DMS114 treated with DMSO at 0.1 percent for 48 hours (cell line): ENCODE measurements at regions not wholly inside any gene's neighbourhood (a gene's known extent, or its start where the extent isn't known, plus 50 kb on each side); places are given as distances from the start of the nearest gene placed in this dataset.
"Not testable (repeated sequence)": the region's sequence is repeated elsewhere in the genome, so short reads cannot be mapped to it uniquely, and the experiment has no call there.

Experiments used
- DNase-seq: peaks from one replicate; lab custom pipeline; 2025; ENCODE audit not compliant: unreplicated experiment; lab: John Stamatoyannopoulos, UW

DNA sequence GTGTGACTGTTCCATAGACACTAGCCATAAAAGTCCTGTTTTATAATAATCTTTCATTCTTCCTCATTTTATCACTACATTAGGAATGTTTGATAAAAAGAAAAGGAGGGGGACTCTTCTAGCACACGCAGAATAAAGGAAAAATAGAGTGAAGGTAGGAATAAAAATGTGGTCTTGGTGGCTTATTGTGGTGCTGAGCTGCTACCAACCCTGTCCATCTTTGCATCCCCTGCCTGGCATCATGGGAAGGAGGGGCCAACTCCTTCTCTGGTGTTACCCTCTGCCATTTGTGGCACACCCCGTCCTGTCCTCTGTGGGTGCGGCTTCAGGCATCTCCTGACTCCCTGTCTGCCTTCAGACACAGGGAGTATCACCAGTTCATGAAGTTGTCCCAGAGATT lies 104.9 kb upstream of the ZNF536 start:
- no peak for DNase-seq

DNA sequence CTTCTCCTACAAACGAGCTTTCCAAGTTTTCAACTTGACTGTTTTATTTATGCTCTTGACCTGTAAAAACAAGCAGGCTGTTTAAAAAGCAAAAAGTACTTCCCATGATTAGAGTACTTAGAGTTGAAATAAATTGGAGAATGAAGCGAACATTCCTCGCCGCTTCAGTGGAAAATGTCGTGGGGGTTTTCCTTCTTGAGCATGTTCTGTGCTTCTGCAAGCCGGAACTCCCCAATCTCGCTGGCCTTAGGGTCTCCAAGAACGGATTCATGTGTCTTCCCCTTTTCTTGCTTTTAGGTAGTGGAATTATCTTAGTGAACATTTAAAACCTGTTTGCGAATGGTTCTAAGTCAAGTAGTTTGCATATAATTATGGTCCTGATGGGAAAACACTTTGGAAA lies 103.6 kb upstream of the ZNF536 start:
- no peak for DNase-seq

DNA sequence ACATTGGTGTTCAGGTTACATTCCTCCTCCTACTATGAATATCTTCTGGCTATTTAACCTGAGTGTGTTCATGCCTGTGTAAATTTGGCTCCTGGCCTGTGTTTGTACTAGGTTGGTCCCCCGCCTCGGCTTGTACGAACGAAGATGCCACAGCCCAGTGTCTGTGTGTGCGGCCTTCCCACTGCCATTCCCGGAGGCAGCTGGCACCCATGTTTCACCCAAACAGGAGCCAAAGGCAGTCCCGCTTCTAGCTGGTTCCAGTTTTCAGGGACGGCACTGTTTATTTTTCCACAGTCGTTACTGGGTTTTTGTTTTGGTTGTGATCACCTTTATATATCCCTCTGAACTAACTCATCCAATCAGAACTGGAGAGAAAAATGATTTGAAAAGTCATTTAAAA lies 102.5 kb upstream of the ZNF536 start:
- no peak for DNase-seq

DNA sequence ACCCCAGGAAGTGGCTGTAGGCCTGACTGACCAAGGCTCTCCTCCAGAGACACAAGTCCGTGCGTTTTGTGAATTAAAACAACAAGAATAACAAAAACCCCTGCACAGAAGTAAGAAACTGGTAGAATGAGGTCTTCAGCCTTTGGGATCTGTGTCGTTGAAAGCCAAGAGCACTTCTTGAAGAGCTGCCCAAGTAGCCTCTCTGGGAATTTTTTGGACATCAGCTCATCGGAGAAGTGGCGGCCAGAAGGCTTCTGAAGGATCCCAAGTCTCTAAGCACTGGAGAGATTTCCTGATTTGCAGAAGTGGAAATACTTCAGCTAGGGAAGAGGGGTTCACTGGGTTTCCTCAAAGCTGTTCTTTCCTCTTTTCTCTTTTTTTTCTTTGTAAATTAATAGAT lies 100.4 kb upstream of the ZNF536 start:
- DNase-seq, result no peak

DNA sequence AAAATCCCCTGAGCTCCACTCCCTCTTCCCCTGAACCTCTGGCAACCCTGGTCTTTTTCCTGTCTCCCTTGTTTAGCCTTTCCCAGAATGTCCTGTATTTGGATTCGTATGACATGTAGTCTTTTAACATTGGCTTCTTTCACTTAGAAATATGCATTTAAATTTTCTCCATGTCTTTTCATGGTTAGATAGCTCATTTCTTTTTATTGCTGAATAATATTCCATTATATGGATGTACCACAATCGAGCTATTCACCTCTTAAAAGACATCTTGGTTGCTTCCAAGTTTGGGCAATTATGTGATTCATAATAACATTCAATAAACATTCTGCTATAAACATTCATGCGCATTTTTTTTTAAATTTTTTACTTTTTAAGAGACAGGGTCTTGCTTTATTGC lies 99.6 kb upstream of the ZNF536 start:
- no peak for DNase-seq

DNA sequence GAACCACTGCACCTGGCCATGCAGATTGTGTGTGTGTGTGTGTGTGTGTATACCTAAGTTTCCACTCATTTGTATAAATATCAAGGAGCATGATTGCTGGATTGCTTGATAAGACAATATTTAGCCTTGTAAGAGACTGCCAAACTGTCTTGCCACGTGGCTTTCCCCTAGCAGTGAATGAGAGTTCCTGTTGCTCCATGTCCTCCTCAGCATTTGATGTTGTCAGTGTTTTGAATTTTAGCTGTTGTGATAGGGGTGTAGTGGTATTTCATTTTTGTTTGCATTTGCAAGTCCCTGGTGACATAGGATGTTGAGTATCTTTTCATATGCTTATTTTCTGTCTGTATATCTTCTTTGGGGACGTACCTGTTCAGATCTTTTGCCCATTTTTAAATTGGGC lies 99.0 kb upstream of the ZNF536 start:
- no peak for DNase-seq

DNA sequence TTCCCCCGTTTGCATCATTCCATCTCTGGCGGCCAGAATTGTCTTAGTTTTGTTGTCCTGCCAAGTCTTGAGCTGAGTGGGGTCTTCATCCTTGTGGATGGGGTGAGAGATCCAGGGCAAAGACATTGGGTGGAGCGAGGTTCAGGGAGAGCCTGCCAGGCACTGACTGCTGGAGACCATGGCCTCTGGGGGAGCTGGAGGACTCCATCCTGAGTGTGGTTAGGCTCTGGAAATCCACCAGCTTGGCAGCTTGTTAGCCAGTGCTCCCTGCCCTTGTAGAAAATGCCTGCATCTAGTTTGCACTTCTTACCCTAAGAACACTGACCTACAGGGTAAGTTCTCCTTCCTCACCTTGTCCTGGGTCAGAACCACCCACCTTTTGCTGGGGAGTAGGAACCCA lies 97.2 kb upstream of the ZNF536 start:
- no peak for DNase-seq

DNA sequence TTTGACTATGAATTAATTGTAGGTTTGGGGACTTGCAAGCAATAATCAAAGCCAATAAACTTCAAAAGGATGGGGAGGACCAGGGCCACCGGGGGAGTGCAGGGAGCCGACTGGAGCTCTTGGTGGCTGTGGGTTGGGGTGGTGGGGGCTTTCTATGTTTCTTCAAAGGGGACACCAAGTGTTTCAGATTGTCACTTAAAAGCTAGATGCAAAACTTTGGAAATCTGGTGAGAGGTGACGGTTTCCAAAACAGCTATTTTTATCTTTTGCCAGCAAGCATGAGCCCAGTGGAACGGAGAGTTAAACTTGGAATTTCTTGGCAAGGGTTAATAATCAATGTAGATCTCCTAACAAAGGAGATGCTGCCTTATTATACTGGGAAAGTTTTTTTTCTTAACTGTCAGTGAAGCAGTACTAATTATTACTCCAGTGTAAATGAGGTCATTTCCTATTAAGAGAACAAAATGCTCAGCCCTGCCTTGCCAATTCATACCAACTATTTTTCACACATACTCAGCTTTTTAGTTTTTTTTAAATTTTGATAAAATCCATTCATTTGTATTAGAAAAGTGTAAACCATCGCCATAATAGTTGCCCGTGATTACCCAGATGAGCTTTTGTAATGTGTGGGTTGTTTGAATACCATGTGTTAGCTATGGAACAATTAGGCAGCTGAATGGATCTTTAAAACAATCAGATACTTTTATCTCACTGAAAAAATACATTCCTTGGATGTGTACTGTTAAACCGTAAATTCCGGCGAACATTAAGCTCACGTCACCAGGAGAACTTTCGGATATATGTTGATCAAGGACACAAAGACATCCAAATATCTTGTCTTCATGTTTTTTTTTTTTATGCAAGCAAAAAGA lies 95.9 kb upstream of the ZNF536 start:
- no peak for DNase-seq

DNA sequence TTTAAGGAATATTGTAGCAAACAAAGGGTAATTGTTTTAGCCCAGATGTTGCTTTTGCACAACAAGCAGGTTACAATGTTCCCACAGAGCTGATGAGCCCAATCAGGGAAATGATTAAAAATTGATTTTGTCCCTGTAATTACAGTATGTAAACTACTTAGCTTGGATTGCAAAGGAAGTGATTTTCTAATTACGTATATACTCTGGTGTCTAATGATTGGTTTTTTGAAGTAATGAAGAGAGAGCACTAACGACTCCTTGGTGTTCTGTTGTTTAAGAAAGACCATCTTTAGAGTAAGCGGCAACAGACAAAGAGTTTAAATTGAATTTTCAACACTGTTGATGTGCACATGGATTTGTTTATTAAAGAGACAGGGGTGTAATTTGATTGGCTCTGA lies 95.3 kb upstream of the ZNF536 start:
- DNase-seq, result no peak

DNA sequence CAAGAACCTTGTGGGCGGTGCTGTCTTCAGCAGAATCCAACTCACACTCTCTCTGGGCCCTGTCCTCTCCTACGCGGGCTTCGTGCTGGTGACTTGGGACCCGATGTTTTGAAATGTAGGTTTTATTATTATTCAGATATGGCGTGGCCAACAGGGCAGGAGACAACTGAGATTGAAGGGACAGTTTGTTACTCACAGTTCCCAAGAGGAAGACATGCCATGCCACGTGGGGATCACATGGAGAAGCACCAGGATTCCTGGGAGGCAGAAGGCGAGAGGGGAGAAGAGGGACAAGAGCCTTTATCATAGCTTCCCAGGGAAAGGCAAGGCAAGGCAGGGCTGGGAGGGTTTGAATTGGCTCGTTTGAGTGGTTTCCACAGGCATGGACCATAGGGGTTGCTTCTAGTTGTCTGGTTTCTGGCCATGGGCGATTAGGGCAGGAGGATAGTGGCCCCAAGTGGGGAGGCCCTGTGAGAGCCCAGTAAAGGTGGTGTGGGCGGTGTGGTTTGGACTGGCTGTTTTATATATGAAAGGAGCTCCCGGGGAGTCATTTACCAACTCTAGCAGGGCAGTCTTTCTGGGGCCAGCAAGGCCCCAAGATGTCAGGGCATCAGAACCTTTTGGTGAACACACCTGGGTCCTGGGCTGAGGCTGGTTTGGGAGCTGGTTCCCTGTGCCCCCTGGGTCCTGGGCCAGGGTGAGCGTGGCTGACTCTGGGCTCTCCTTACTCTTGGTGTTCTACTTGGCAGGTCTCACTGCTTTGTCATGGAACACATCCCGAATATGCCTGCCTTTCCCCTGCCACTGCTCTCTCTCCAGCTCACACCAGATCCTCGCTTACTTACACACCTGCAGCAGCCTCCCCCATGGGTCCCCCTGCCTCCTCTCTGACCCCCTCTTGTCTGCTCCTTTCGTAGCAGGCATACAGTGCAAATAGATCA lies 94.0 kb upstream of the ZNF536 start:
- DNase-seq, result no peak

DNA sequence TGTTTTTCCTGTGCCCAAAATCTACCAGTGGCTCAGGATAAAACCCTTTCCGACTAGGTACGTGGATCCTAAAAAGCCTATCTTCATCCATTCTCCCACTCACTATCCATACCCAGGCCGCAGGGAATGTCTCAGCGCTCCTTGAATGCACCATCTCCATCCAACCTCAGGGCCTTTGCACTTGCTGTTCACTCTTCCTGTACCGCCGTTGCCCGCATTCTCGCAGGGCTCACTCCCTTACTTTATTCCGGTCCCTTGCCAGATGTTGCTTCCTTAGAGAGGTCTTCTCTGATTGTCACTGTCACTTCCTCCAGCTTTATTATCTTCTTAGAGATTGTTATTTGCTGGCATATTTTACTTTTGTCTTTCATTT lies 93.3 kb upstream of the ZNF536 start:
- no peak for DNase-seq

DNA sequence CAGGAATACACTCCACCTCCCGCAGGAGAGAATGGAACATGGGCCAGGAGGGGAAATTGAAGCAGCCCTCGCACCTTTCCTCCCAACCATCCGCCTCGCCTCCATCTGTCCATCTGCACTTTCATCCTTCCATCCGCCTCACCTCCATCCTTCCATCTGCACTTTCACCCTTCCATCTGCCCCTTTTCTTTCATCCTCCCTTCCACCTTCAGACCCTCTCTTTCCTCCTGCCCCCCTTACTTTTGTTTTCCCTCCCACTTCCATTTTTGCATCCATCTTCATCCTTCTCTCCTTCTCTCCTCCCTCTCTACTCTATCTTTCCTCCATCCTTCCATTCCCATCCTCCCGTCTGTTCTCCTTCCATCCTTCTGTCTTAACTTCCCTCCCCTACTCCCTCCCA lies 92.2 kb upstream of the ZNF536 start:
- DNase-seq, result no peak

DNA sequence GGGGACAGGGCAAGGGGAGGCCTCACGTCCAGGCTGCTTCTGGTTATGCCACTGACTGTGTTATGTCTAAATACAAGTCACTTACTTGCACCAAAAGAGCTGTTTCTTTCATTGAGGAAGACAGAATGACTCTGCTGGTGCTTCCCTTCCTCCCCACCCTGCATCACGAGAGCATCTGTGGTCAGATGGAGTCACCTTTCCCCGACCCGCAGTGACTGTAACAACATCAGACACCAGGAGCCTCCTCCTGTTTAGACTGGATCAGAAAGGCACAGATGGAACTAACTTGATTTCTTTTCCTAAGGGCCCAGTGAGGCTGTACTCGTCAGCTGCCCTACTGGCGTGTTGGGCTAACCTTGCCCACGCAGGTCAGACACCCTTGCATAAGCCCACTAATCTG lies 90.3 kb upstream of the ZNF536 start:
- DNase-seq, result no peak

DNA sequence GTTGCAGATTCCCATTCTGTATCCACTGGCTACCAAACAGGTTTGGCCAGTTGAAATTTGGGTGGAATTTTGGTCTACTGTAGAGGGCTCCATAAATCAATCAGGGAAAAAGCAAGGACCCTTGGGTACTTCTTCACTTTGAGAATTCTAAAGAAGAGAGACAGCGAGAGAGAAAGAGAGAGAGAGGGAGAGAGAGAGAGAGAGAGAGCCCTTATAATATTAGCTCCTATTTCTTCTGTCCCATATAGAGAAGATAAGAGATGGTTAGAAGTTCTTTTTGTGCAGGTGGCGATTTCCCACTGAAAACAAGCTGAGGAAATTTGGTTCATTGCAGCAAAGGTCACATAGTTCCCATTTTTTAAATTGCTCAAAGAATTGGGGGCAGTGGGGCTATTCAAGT lies 88.6 kb upstream of the ZNF536 start:
- DNase-seq, result no peak

DNA sequence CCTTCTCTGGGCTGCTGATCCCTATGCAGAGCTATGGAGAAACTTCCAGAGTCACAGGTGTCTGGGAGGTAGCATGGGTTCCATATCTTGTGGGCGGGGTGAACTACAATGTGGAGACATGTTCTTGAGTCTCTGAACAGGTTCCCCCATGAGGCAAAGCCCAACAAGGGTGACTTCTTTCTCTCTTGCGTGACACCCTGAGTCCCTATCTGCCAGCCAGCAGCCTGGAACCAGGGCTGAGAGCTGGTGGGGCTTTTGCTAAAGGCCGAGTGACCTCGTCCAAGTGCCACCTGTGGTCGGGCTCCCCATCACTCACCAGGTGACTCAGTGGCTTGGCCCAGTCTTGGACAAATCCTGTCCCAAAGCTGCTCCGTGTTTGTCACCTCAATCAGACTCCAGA lies 88.0 kb upstream of the ZNF536 start:
- no peak for DNase-seq

DNA sequence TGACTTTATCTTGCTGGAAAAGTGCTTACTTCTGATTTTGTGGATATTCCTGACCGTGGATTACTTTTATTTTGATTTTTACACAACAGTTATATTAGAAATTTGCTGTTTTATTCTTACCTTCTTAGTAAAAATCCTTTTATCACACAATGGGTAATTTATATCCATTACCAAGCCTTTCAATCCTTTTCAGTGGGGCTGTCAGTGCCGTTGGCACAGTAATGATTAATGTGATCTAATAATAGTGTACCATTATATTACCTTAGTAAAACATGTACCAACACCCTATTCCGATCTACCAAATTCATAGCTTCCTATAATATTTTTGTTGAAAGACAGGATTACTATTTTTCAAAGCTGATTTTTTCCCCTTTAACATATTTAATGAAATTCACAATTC lies 87.3 kb upstream of the ZNF536 start:
- no peak for DNase-seq

DNA sequence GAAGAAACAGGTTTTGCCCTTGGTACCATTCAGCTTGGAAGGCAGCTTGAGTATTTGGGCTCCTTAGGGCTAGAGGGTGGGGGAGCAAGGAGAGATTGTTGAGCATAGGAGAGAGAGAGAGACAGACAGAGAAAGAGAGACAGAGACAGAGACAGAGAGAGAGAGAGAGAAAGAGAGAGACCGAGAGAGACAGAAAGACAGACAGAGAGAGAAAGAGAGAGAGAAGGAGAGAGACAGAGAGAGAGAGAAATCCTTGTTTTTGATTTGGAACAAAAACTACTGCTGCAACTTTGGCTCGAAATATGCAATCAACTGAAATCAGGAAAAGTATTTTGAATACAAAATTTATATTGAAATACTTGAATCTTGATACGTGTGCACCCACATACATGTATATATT lies 85.8 kb upstream of the ZNF536 start:
- no peak for DNase-seq

DNA sequence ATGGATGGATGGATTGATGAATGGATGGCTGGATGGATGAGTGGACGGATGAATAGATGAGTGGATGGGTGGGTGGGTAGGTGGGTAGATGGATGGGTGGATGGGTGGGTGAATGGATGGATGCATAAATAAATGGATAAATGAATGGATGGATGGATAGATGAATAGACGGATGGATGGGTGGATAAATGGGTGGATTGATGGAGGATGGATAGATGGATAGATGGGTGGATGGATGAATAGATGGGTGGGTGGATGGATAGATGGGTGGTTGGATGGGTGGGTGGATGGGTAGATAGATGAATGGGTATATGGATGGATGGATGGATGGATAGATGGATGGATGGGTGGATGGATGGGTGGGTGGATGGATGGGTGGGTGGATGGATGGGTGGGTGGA lies 84.9 kb upstream of the ZNF536 start:
- no peak for DNase-seq

DNA sequence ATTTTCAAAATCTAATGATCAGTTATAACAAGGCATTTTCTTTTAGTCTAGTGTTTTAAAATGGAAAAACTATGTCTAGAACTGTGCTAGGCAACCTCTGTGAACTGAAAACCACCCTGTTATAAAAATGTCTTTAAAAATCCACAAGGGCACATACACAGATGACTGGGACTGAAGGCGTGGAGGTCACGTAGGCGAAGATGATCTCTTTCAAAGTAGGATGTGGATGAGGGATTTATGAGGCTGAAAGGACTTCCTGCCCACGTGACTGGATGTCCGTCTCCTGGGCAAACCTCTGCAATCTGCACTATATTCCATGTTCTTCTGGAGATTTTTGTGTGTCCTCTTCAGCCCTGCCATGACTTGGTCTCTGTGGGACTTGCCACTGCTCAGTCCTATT lies 84.2 kb upstream of the ZNF536 start:
- DNase-seq, result no peak

DNA sequence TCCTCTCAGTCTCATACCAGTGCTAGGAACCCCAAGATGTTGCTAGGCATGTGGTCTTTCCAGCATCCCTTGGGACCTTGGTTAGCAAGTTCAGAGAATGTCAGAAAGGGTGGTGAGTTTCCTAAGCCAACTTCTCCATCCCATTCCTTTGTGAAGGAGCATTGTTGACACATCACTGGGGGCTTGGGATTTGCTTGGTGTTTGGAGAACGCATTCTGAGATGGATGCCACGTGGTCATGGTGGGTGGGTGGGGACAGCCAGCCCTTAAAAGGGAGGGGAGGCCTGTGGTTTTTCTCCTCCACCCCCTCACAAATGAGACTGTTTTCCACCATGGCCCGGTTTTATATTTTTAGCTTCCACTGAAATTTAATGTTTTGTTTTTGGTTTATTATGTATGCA lies 83.3 kb upstream of the ZNF536 start:
- no peak for DNase-seq

DNA sequence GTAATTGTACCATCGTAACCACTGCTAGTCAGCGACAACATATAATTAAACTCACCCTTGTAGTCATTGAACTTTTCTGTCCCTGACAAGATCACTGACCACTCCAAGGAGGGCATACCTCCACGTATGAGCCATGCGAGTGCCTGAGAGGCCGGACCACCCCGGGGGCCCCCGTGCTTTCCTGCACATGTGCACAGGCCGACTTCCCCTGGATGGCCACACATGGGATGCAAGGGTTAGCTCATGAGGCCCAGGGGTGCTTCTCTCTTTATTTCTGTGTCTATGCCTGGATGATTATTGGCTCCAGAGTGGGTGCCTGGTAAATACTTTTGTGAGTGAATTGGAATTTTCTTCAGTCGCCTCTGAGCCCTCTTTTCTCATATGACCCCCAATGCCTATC lies 82.8 kb upstream of the ZNF536 start:
- DNase-seq, result no peak

DNA sequence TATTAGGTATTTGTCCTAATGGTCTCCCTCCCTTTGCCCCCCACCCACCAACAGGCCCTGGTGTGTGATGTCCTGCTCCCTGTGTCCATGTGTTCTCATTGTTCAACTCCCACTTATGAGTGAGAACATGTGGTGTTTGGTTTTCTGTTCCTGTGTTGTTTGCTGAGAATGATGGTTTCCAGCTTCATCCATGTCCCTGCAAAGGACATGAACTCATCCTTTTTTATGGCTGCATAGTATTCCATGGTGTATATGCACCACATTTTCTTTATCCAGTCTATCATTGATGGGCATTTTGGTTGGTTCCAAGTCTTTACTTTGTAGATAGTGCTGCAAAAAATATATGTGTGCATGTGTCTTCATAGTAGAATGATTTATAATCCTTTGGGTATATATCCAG lies 81.4 kb upstream of the ZNF536 start:
- DNase-seq, result not testable (repeated sequence)
